GM08714 (cell line): ENCODE measurements at regions not wholly inside any gene's neighbourhood (a gene's known extent, or its start where the extent isn't known, plus 50 kb on each side); places are given as distances from the start of the nearest gene placed in this dataset.

Experiments used
- H3K4me3 ChIP-seq: fragments of 200-500 bp; sonication (Bioruptor generic); 2 replicates; pipeline ENCODE4 v1.5.1; 2014; ENCODE audit warnings: mild to moderate bottlenecking, low read length, inconsistent platforms
- ZNF274 ChIP-seq: IDR thresholded peaks from 2 replicates; pipeline ENCODE4 v1.6.1; 2012; ENCODE audit warnings: mild to moderate bottlenecking, low read depth, low read length

GRCh38 chr19:30877661-30878113, 471.5 kb downstream of the TSHZ3 start:
- H3K4me3 ChIP-seq, result no peak overlapping the region
- no peak for TF ChIP-seq ZNF274

- no peak for TF ChIP-seq ZNF274
- no peak overlapping the region for H3K4me3 ChIP-seq
Observed at GRCh38 chr19:30873691-30874090, 475.5 kb downstream of the TSHZ3 start.

GRCh38 chr19:30873003-30873402, 476.2 kb downstream of the TSHZ3 start:
- TF ChIP-seq ZNF274, result no peak
- H3K4me3 ChIP-seq, result no peak overlapping the region

GRCh38 chr19:30871979-30872378, 477.3 kb downstream of the TSHZ3 start:
- TF ChIP-seq ZNF274, result no peak
- H3K4me3 ChIP-seq, result no peak overlapping the region

GRCh38 chr19:30870876-30871275, 478.4 kb downstream of the TSHZ3 start:
- no peak for TF ChIP-seq ZNF274
- no peak overlapping the region for H3K4me3 ChIP-seq

GRCh38 chr19:30865511-30865910, 483.7 kb downstream of the TSHZ3 start:
- no peak overlapping the region for H3K4me3 ChIP-seq
- TF ChIP-seq ZNF274, result no peak

- TF ChIP-seq ZNF274, result no peak
- no peak overlapping the region for H3K4me3 ChIP-seq
Observed at GRCh38 chr19:30864391-30865215, 484.6 kb downstream of the TSHZ3 start.

- H3K4me3 ChIP-seq, result no peak overlapping the region
- no peak for TF ChIP-seq ZNF274
Observed at GRCh38 chr19:30862876-30863275, 486.4 kb downstream of the TSHZ3 start.

GRCh38 chr19:30861919-30862318, 487.3 kb downstream of the TSHZ3 start:
- H3K4me3 ChIP-seq, result no peak overlapping the region
- no peak for TF ChIP-seq ZNF274

- no peak overlapping the region for H3K4me3 ChIP-seq
- TF ChIP-seq ZNF274, result no peak
Observed at GRCh38 chr19:30857966-30858490, 485.8 kb downstream of the ZNF536 start.

- no peak for TF ChIP-seq ZNF274
- no peak overlapping the region for H3K4me3 ChIP-seq
Observed at GRCh38 chr19:30857388-30857787, 485.2 kb downstream of the ZNF536 start.

- no peak for TF ChIP-seq ZNF274
- H3K4me3 ChIP-seq, result no peak overlapping the region
Observed at GRCh38 chr19:30856786-30857185, 484.6 kb downstream of the ZNF536 start.

GRCh38 chr19:30856376-30856775, 484.2 kb downstream of the ZNF536 start:
- no peak overlapping the region for H3K4me3 ChIP-seq
- TF ChIP-seq ZNF274, result no peak

GRCh38 chr19:30855442-30855841, 483.3 kb downstream of the ZNF536 start:
- H3K4me3 ChIP-seq, result no peak overlapping the region
- TF ChIP-seq ZNF274, result no peak

GRCh38 chr19:30854661-30855060, 482.5 kb downstream of the ZNF536 start:
- TF ChIP-seq ZNF274, result no peak

GRCh38 chr19:30854207-30854606, 482.0 kb downstream of the ZNF536 start:
- no peak overlapping the region for H3K4me3 ChIP-seq
- TF ChIP-seq ZNF274, result no peak

More at GRCh38 chr19:30854661-30855060, 482.5 kb downstream of the ZNF536 start:
- no peak overlapping the region for H3K4me3 ChIP-seq

- no peak overlapping the region for H3K4me3 ChIP-seq
- no peak for TF ChIP-seq ZNF274
Observed at GRCh38 chr19:30853036-30853435, 480.9 kb downstream of the ZNF536 start.
